NCI-H2196 (cell line): ENCODE measurements at regions not wholly inside any gene's neighbourhood (a gene's known extent, or its start where the extent isn't known, plus 50 kb on each side); places are given as distances from the start of the nearest gene placed in this dataset.

Source experiments
- DNase-seq: peaks from one replicate; lab custom pipeline; 2025; ENCODE audit not compliant: unreplicated experiment; lab: John Stamatoyannopoulos, UW

GRCh38 chr2:150627526-150627925 lies 140.1 kb upstream of the RND3 start:
- no peak for DNase-seq

GRCh38 chr2:150626934-150627411 lies 139.5 kb upstream of the RND3 start:
- no peak for DNase-seq

GRCh38 chr2:150625741-150626140 lies 138.3 kb upstream of the RND3 start:
- DNase-seq, result no peak

GRCh38 chr2:150625303-150625702 lies 137.8 kb upstream of the RND3 start:
- no peak for DNase-seq

GRCh38 chr2:150624001-150624401 lies 136.5 kb upstream of the RND3 start:
- no peak for DNase-seq

- DNase-seq, result no peak
Measured at GRCh38 chr2:150621526-150622213, 134.2 kb upstream of the RND3 start.

- no peak for DNase-seq
Measured at GRCh38 chr2:150620855-150621254, 133.4 kb upstream of the RND3 start.

GRCh38 chr2:150620416-150620815 lies 132.9 kb upstream of the RND3 start:
- DNase-seq, result no peak

- no peak for DNase-seq
Measured at GRCh38 chr2:150619607-150620330, 132.3 kb upstream of the RND3 start.

- no peak for DNase-seq
Measured at GRCh38 chr2:150618245-150618895, 130.9 kb upstream of the RND3 start.

- DNase-seq, result no peak
Measured at GRCh38 chr2:150617351-150617978, 130.0 kb upstream of the RND3 start.

- DNase-seq, result no peak
Measured at GRCh38 chr2:150612957-150613710, 125.7 kb upstream of the RND3 start.

- no peak for DNase-seq
Measured at GRCh38 chr2:150610670-150611279, 123.3 kb upstream of the RND3 start.

GRCh38 chr2:150609831-150610582 lies 122.5 kb upstream of the RND3 start:
- no peak for DNase-seq

- DNase-seq, result no peak
Measured at GRCh38 chr2:150608341-150608740, 120.9 kb upstream of the RND3 start.

GRCh38 chr2:150607390-150607811 lies 119.9 kb upstream of the RND3 start:
- DNase-seq, result no peak

GRCh38 chr2:150606380-150607060 lies 119.1 kb upstream of the RND3 start:
- DNase-seq, result no peak

- no peak for DNase-seq
Measured at GRCh38 chr2:150605664-150606063, 118.2 kb upstream of the RND3 start.
